ENCODE measurements at regions not wholly inside any gene's neighbourhood (a gene's known extent, or its start where the extent isn't known, plus 50 kb on each side); places are given as distances from the start of the nearest gene placed in this dataset.

DNA sequence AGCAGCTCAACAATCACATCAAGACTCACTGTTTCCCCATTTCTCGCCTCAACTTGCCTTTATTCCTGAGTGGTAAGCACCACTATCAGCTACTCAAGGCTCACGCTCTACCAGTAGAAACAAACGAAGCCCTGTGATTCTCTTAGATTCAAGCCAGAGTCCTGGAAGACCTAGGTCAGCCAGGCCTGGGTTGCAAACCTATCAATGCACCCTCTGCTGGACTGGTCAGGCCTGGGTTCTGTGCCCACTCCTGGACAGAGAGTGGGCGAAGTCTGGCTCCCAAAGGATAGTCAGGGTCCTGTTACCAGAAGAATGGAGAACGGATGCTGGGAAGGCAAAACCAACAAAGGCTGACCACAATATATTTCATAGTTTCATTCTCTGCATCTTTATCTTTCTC lies 308.4 kb downstream of the SHQ1 start:
- Mint-ChIP-seq H3K27ac (ENCODE audit: low read depth, unreplicated experiment) (no peak overlapping the region), H3K36me3 (ENCODE audit: insufficient read depth, unreplicated experiment) (no peaks in the 10 kb centered on the region), H3K27me3 (ENCODE audit: insufficient read depth, unreplicated experiment) (no peaks in the 10 kb centered on the region), H3K4me3 (ENCODE audit: unreplicated experiment) (no peak overlapping the region), H3K9me3 (ENCODE audit: unreplicated experiment) (no peaks in the 10 kb centered on the region), H3K4me1 (ENCODE audit: insufficient read depth, unreplicated experiment) (no peaks in the 10 kb centered on the region)
- ChIA-PET POLR2A (no interaction called here), CTCF (interaction anchor here (0.6 to 0.9 kb wide), 3 partner anchors 84 to 283 kb away, joined by 3 to 4 read pairs (median 3); no protein-coding TSS in a partner anchor)
- TF ChIP-seq, protein P1, sequence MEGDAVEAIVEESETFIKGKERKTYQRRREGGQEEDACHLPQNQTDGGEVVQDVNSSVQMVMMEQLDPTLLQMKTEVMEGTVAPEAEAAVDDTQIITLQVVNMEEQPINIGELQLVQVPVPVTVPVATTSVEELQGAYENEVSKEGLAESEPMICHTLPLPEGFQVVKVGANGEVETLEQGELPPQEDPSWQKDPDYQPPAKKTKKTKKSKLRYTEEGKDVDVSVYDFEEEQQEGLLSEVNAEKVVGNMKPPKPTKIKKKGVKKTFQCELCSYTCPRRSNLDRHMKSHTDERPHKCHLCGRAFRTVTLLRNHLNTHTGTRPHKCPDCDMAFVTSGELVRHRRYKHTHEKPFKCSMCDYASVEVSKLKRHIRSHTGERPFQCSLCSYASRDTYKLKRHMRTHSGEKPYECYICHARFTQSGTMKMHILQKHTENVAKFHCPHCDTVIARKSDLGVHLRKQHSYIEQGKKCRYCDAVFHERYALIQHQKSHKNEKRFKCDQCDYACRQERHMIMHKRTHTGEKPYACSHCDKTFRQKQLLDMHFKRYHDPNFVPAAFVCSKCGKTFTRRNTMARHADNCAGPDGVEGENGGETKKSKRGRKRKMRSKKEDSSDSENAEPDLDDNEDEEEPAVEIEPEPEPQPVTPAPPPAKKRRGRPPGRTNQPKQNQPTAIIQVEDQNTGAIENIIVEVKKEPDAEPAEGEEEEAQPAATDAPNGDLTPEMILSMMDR (IDR thresholded peaks at IDR 0.05; ENCODE audit: unreplicated experiment), result no peak
- DNase-seq (ENCODE audit: unreplicated experiment), result no peak
- intact Hi-C loops (cut with micrococcal nuclease), result no loop called here
- BruUV-seq (replicated peaks), result no TSS peak

DNA sequence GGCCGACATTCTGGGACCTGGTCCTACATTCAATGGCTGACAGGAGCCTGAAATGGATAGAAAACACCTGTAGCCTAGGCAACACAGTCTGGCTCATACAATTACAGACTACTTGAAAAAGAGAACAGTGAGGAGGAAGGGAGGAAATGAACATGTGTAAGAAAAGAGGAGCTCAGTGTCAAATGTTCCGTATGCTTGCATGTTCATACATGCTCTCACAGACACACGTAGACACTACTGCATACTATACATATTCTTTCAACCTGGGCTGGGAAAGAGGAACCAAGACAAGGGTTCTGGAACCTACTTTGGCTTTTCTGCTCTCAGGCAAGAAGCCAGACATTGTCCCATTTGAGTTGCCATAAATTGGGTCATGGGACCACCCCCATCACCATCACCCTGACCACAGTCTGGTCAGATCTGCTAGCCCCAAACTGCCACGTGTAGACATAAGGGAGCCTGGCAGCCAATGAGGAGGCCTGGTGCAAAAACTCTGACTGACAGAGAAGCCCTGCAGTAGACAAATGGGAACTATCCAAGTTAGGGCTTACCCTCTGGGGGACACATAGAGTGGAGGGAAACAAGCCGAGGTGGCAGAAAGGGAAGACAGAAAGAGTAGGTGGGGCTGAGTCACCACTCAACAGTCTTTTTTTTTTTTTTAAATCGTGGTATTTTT lies 310.0 kb downstream of the SHQ1 start:
- no peaks in the 10 kb centered on the region for H3K27me3 Mint-ChIP-seq (ENCODE audit: insufficient read depth, unreplicated experiment)
- no peaks in the 10 kb centered on the region for H3K36me3 Mint-ChIP-seq (ENCODE audit: insufficient read depth, unreplicated experiment)
- H3K9me3 Mint-ChIP-seq (ENCODE audit: unreplicated experiment), result no peaks in the 10 kb centered on the region
- no peak overlapping the region for H3K4me3 Mint-ChIP-seq (ENCODE audit: unreplicated experiment)
- intact Hi-C loops (cut with micrococcal nuclease), result no loop called here
- no TSS peak for BruUV-seq (replicated peaks)
- POLR2A ChIA-PET, result interaction anchor here (0.7 to 1.0 kb wide), 3 partner anchors 33 to 765 kb away, joined by 3 read pairs; no protein-coding TSS in a partner anchor
- H3K27ac Mint-ChIP-seq (ENCODE audit: low read depth, unreplicated experiment), result no peak overlapping the region
- CTCF ChIA-PET, result interaction anchor here (0.6 kb wide), 3 partner anchors 81 to 650 kb away, joined by 3 read pairs; no protein-coding TSS in a partner anchor
- H3K4me1 Mint-ChIP-seq (ENCODE audit: insufficient read depth, unreplicated experiment), result no peaks in the 10 kb centered on the region
- no peak for DNase-seq (ENCODE audit: unreplicated experiment)
- TF ChIP-seq, protein P1 (IDR thresholded peaks at IDR 0.05; ENCODE audit: unreplicated experiment), result no peak

DNA sequence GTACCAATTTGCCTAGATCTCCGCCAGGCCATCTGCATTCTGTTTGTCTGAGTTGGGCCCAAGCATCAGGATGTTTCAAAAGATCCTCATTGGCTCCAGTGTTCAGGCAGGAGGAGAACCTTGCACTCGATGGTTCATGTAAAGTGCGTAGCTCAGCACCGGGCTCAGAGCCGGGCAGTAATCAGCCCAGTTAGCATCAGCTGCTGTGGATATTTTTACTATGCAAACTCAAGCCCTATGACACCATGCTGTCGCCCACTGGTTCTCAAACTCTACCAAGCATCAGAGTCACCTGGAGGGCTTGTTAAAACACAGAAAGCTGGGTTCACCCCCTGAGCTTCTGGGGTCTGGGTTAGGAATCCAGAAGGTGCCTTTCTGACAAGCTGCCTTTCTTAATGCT lies 310.8 kb downstream of the SHQ1 start:
- no peaks in the 10 kb centered on the region for H3K4me1 Mint-ChIP-seq (ENCODE audit: insufficient read depth, unreplicated experiment)
- intact Hi-C loops (cut with micrococcal nuclease), result no loop called here
- BruUV-seq (replicated peaks), result no TSS peak
- H3K27ac Mint-ChIP-seq (ENCODE audit: low read depth, unreplicated experiment), result no peak overlapping the region
- H3K4me3 Mint-ChIP-seq (ENCODE audit: unreplicated experiment), result no peak overlapping the region
- H3K36me3 Mint-ChIP-seq (ENCODE audit: insufficient read depth, unreplicated experiment), result no peaks in the 10 kb centered on the region
- CTCF ChIA-PET, result interaction anchor here (1.0 kb wide), 1 partner anchor 38 kb away, joined by 4 read pairs; no protein-coding TSS in a partner anchor
- no peaks in the 10 kb centered on the region for H3K9me3 Mint-ChIP-seq (ENCODE audit: unreplicated experiment)
- DNase-seq (ENCODE audit: unreplicated experiment), result no peak
- peaks cover 5% of the 10 kb centered on the region for H3K27me3 Mint-ChIP-seq (ENCODE audit: insufficient read depth, unreplicated experiment)
- POLR2A ChIA-PET, result interaction anchor here (0.7 kb wide), 1 partner anchor 34 kb away, joined by 3 read pairs; no protein-coding TSS in a partner anchor
- TF ChIP-seq, protein P1 (IDR thresholded peaks at IDR 0.05; ENCODE audit: unreplicated experiment), result no peak

DNA sequence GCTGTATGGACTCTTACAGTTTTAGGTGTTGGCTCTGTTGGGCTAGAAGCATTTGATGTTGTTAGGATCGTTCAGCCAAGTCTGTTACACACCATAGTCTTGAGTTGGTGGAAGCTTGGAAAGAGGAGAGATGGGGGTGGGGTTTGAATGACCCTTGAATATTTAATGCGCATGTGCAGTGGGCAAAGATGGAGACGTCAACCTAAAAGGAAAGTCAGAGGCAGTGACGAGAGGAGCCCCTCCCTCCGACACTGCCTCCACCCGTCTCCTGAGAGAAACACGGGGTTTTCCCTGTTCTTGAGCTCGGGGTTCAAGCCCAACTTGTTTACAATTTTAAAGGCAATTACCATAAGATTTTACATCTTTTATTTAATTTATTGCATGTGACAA lies 311.4 kb downstream of the SHQ1 start:
- TF ChIP-seq, protein P1 (IDR thresholded peaks at IDR 0.05; ENCODE audit: unreplicated experiment), result no peak
- no peak overlapping the region for H3K4me3 Mint-ChIP-seq (ENCODE audit: unreplicated experiment)
- H3K27me3 Mint-ChIP-seq (ENCODE audit: insufficient read depth, unreplicated experiment), result peaks cover 10% of the 10 kb centered on the region
- DNase-seq (ENCODE audit: unreplicated experiment), result no peak
- H3K4me1 Mint-ChIP-seq (ENCODE audit: insufficient read depth, unreplicated experiment), result no peaks in the 10 kb centered on the region
- no TSS peak for BruUV-seq (replicated peaks)
- no peak overlapping the region for H3K27ac Mint-ChIP-seq (ENCODE audit: low read depth, unreplicated experiment)
- CTCF ChIA-PET, result interaction anchor here (1.0 kb wide), 1 partner anchor 38 kb away, joined by 4 read pairs; no protein-coding TSS in a partner anchor
- POLR2A ChIA-PET, result interaction anchor here (1.1 kb wide), 1 partner anchor 16 kb away, joined by 3 read pairs; no protein-coding TSS in a partner anchor
- no peaks in the 10 kb centered on the region for H3K9me3 Mint-ChIP-seq (ENCODE audit: unreplicated experiment)
- no peaks in the 10 kb centered on the region for H3K36me3 Mint-ChIP-seq (ENCODE audit: insufficient read depth, unreplicated experiment)
- intact Hi-C loops (cut with micrococcal nuclease), result no loop called here

Measured in MCF 10A (cell line).